ENCODE measurements at regions not wholly inside any gene's neighbourhood (a gene's known extent, or its start where the extent isn't known, plus 50 kb on each side); places are given as distances from the start of the nearest gene placed in this dataset.

DNA sequence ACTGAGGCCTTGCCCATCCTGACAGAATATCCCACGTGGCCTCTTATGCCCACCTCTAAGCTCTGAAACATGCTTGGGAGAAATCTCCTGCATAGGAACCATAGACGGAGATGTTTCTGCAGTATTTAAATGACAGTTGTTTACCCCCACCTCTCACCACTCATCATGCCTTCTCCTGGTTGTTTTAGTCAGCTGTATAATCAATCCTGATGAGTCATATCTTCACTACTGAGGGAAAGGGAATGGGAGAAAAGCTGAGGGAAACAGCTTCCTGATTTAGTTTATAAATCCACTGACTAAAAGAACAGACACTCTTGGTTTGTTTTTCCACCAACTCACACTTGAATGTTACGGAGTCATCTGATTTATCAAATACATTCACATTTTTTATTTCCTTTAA, 113.2 kb upstream of the TENT5A start:
- intact Hi-C loops (cut with DNase I; ENCODE audit: low total_unique reads): no loop called here
- no peak for DNase-seq
- Histone ChIP-seq H3K27ac (no peak overlapping the region), H3K27me3 (no peaks in the 10 kb centered on the region), H3K4me3 (no peak overlapping the region), H3K9me3 (no peaks in the 10 kb centered on the region), H3K4me1 (no peaks in the 10 kb centered on the region), H3K36me3 (ENCODE audit: low read depth, missing control alignments) (no peaks in the 10 kb centered on the region)
- TF ChIP-seq, protein P1, sequence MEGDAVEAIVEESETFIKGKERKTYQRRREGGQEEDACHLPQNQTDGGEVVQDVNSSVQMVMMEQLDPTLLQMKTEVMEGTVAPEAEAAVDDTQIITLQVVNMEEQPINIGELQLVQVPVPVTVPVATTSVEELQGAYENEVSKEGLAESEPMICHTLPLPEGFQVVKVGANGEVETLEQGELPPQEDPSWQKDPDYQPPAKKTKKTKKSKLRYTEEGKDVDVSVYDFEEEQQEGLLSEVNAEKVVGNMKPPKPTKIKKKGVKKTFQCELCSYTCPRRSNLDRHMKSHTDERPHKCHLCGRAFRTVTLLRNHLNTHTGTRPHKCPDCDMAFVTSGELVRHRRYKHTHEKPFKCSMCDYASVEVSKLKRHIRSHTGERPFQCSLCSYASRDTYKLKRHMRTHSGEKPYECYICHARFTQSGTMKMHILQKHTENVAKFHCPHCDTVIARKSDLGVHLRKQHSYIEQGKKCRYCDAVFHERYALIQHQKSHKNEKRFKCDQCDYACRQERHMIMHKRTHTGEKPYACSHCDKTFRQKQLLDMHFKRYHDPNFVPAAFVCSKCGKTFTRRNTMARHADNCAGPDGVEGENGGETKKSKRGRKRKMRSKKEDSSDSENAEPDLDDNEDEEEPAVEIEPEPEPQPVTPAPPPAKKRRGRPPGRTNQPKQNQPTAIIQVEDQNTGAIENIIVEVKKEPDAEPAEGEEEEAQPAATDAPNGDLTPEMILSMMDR (IDR thresholded peaks at IDR 0.05): no peak
- no peak for TF ChIP-seq POLR2A (IDR thresholded peaks at IDR 0.05)
- WGBS, 2 donors: 73 to 93% methylated on average over 3 of the region's 3 CpGs

DNA sequence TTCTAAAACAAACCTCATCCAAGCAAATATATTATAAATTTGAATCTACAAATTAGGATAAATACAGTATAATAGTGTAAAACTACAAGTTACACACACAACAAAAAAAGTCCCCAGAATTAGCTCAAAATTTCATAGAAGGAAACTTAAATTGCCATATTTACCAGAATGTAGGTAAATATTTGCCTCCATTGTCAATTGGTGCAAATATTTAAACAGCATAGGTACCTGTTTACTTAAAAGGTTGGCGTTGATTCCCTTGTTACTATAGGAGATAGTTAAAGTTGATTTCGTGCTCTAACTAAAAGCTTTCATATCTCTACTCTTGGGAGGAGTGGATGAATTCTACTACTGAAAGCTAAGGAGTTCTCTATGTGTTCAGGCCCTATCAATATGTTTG, 111.6 kb upstream of the TENT5A start:
- Histone ChIP-seq H3K9me3 (no peaks in the 10 kb centered on the region), H3K4me3 (no peak overlapping the region), H3K27ac (no peak overlapping the region), H3K27me3 (no peaks in the 10 kb centered on the region), H3K4me1 (no peaks in the 10 kb centered on the region), H3K36me3 (ENCODE audit: low read depth, missing control alignments) (no peaks in the 10 kb centered on the region)
- TF ChIP-seq POLR2A (IDR thresholded peaks at IDR 0.05): no peak
- TF ChIP-seq, protein P1 (IDR thresholded peaks at IDR 0.05): no peak
- intact Hi-C loops (cut with DNase I; ENCODE audit: low total_unique reads): no loop called here
- WGBS, 2 donors: 86 to 98% methylated on average over 2 of the region's 2 CpGs
- no peak for DNase-seq

DNA sequence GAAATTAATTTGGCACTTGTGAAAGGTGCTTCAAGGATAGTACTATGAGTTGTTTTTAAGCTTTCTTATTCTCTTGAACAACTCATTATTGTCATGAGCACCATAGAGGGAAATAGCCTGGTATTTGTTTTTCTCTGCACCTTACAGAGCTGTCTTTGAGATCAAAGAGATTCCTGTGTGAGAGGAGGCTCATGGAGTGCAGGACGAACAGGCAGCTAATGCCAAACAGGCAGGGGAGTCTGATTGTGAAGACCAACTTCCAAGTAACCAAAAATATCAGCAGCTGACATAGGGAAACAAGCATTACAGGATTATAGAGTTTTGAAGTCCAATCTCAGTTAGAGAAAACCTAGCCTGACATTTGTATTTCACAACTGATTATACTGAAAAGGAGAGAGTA, 110.6 kb upstream of the TENT5A start:
- TF ChIP-seq POLR2A (IDR thresholded peaks at IDR 0.05): no peak
- TF ChIP-seq, protein P1 (IDR thresholded peaks at IDR 0.05): no peak
- intact Hi-C loops (cut with DNase I; ENCODE audit: low total_unique reads): no loop called here
- no peaks in the 10 kb centered on the region for H3K36me3 ChIP-seq (ENCODE audit: low read depth, missing control alignments)
- no peaks in the 10 kb centered on the region for H3K4me1 ChIP-seq
- H3K27ac ChIP-seq: no peak overlapping the region
- no peak for DNase-seq
- 47 to 52% methylated on average over 1 of the region's 1 CpG for WGBS, 2 donors
- no peaks in the 10 kb centered on the region for H3K9me3 ChIP-seq
- no peaks in the 10 kb centered on the region for H3K27me3 ChIP-seq
- H3K4me3 ChIP-seq: no peak overlapping the region

DNA sequence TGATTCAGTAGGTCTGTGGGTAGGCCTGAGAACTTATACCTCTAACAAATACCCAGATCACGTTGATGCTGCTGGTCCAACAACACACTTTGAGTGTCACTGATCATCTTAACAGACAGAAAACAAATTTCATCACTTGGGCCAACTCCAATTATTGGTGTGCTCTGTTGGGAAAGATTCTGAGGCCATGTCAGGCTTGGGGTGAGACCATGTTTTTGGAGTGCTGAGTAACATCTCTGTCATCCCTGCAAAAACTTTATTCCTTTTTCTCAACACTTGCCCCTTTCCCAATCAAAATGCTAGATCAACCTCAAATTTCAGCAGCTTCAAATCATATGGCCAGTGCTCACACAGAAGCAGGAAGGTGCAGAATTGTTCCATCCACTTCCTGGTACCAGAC, 108.8 kb upstream of the TENT5A start:
- no peak for DNase-seq
- H3K27me3 ChIP-seq: no peaks in the 10 kb centered on the region
- no peak for TF ChIP-seq POLR2A (IDR thresholded peaks at IDR 0.05)
- TF ChIP-seq, protein P1 (IDR thresholded peaks at IDR 0.05): no peak
- no peak overlapping the region for H3K27ac ChIP-seq
- no peaks in the 10 kb centered on the region for H3K9me3 ChIP-seq
- H3K36me3 ChIP-seq (ENCODE audit: low read depth, missing control alignments): no peaks in the 10 kb centered on the region
- 93 to 100% methylated on average over 1 of the region's 1 CpG for WGBS, 2 donors
- intact Hi-C loops (cut with DNase I; ENCODE audit: low total_unique reads): no loop called here
- H3K4me1 ChIP-seq: no peaks in the 10 kb centered on the region
- H3K4me3 ChIP-seq: no peak overlapping the region

DNA sequence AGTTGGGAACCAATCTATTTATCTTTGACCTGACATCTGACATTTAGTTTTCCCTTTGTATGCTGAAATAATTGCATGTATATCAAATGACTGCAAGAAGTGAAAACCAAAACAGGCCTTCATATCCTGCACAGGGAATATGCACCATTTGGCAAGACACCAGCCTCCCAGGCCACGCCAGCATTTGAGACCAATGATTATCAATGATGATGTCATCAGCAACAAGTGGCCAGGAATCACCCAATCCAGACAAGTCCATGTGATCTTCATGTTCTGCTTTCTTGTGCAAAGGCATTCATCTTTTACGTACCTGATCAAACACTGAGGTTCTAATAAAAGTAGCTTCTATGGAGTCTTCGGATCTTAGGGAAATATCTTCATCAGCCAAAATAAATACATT, 107.4 kb upstream of the TENT5A start:
- DNase-seq: no peak
- intact Hi-C loops (cut with DNase I; ENCODE audit: low total_unique reads): no loop called here
- H3K27me3 ChIP-seq: no peaks in the 10 kb centered on the region
- H3K4me3 ChIP-seq: no peak overlapping the region
- TF ChIP-seq, protein P1 (IDR thresholded peaks at IDR 0.05): no peak
- TF ChIP-seq POLR2A (IDR thresholded peaks at IDR 0.05): no peak
- H3K27ac ChIP-seq: peak overlapping the region in 1 of 2 donors; percentile 56
- 49 to 54% methylated on average over 3 of the region's 3 CpGs for WGBS, 2 donors
- H3K4me1 ChIP-seq: no peaks in the 10 kb centered on the region
- no peaks in the 10 kb centered on the region for H3K36me3 ChIP-seq (ENCODE audit: low read depth, missing control alignments)
- H3K9me3 ChIP-seq: no peaks in the 10 kb centered on the region
